Astrocyte (in vitro differentiated cells and primary cell): ENCODE measurements at regions not wholly inside any gene's neighbourhood (a gene's known extent, or its start where the extent isn't known, plus 50 kb on each side); places are given as distances from the start of the nearest gene placed in this dataset.
"Not testable (repeated sequence)": the region's sequence is repeated elsewhere in the genome, so short reads cannot be mapped to it uniquely, and the experiment has no call there.

Source experiments
- DNase-seq: peaks from one replicate; pipeline ENCODE4 v3.0.0-alpha.2; 2010; ENCODE audit warnings: low read depth
- FAIRE-seq: peaks from 2 replicates; lab custom pipeline; 2011; peaks lifted over from hg19 to GRCh38; lab: Jason Lieb, UNC
- H2AFZ ChIP-seq: 2 replicates; pipeline ENCODE4 v1.6.0; 2012; ENCODE audit warnings: low read depth, low read length, inconsistent platforms
- H3K27ac ChIP-seq: 2 replicates; pipeline ENCODE4 v1.5.1; 2011; ENCODE audit warnings: low read depth, low read length, inconsistent platforms
- H3K27me3 ChIP-seq: 2 replicates; pipeline ENCODE4 v1.6.0; 2011; ENCODE audit warnings: low read length, inconsistent platforms; ENCODE audit not compliant: insufficient read depth
- H3K36me3 ChIP-seq: 2 replicates; pipeline ENCODE4 v1.5.1; 2011; ENCODE audit warnings: low read length, inconsistent platforms; ENCODE audit not compliant: insufficient read depth
- H3K4me1 ChIP-seq: 2 replicates; pipeline ENCODE4 v1.5.1; 2011; ENCODE audit warnings: low read length, inconsistent platforms; ENCODE audit not compliant: insufficient read depth
- H3K4me2 ChIP-seq: 2 replicates; pipeline ENCODE4 v1.6.0; 2012; ENCODE audit warnings: low read length, inconsistent platforms
- H3K4me3 ChIP-seq: 2 replicates; pipeline ENCODE4 v1.5.1; 2011; ENCODE audit warnings: low read depth, mild to moderate bottlenecking, low read length, inconsistent platforms; ENCODE audit not compliant: insufficient read depth
- H3K79me2 ChIP-seq: 2 replicates; pipeline ENCODE4 v1.6.0; 2012; ENCODE audit warnings: mild to moderate bottlenecking, low read length, inconsistent platforms; ENCODE audit not compliant: insufficient read depth
- H3K9ac ChIP-seq: 2 replicates; pipeline ENCODE4 v1.6.0; 2012; ENCODE audit warnings: mild to moderate bottlenecking, low read length, inconsistent platforms
- H3K9me3 ChIP-seq: 2 replicates; pipeline ENCODE4 v1.5.1; 2012; ENCODE audit warnings: low read depth, mild to moderate bottlenecking, low read length, inconsistent platforms; ENCODE audit not compliant: insufficient read depth
- H4K20me1 ChIP-seq: 2 replicates; pipeline ENCODE4 v1.6.0; 2012; ENCODE audit warnings: low read length, inconsistent platforms; ENCODE audit not compliant: insufficient read depth
- H3K27ac Mint-ChIP-seq: one replicate; pipeline ENCODE4 v1.8.0; 2021; ENCODE audit warnings: mild to moderate bottlenecking, mixed read lengths; ENCODE audit not compliant: unreplicated experiment
- H3K27me3 Mint-ChIP-seq: one replicate; pipeline ENCODE4 v1.8.0; 2021; ENCODE audit warnings: low read depth, mixed read lengths; ENCODE audit not compliant: unreplicated experiment
- H3K36me3 Mint-ChIP-seq: one replicate; pipeline ENCODE4 v1.8.0; 2021; ENCODE audit warnings: low read depth, mixed read lengths; ENCODE audit not compliant: unreplicated experiment
- H3K4me1 Mint-ChIP-seq: one replicate; pipeline ENCODE4 v1.8.0; 2021; ENCODE audit warnings: low read depth, mixed read lengths; ENCODE audit not compliant: unreplicated experiment
- H3K4me3 Mint-ChIP-seq: one replicate; pipeline ENCODE4 v1.8.0; 2021; ENCODE audit warnings: mild to moderate bottlenecking, moderate library complexity, mixed read lengths; ENCODE audit not compliant: unreplicated experiment
- H3K9me3 Mint-ChIP-seq: one replicate; pipeline ENCODE4 v1.8.0; 2021; ENCODE audit warnings: mild to moderate bottlenecking, mixed read lengths; ENCODE audit not compliant: unreplicated experiment
- TF ChIP-seq, protein P1 (sequence below): IDR thresholded peaks from 2 replicates; pipeline ENCODE4 v1.5.1; 2011; ENCODE audit warnings: low read depth, mild to moderate bottlenecking, inconsistent platforms, low read length, moderate library complexity; ENCODE audit not compliant: insufficient read depth

- H3K4me3 Mint-ChIP-seq, H2AFZ ChIP-seq, H3K4me2 ChIP-seq, H3K9ac ChIP-seq, H3K4me1 ChIP-seq, H3K27me3 ChIP-seq, H4K20me1 ChIP-seq, H3K4me3 ChIP-seq, H3K9me3 Mint-ChIP-seq, H3K9me3 ChIP-seq, H3K79me2 ChIP-seq, H3K36me3 Mint-ChIP-seq, H3K27ac ChIP-seq, H3K4me1 Mint-ChIP-seq, H3K27ac Mint-ChIP-seq, DNase-seq, FAIRE-seq, H3K36me3 ChIP-seq, H3K27me3 Mint-ChIP-seq: not testable (repeated sequence)
- TF ChIP-seq, protein P1, sequence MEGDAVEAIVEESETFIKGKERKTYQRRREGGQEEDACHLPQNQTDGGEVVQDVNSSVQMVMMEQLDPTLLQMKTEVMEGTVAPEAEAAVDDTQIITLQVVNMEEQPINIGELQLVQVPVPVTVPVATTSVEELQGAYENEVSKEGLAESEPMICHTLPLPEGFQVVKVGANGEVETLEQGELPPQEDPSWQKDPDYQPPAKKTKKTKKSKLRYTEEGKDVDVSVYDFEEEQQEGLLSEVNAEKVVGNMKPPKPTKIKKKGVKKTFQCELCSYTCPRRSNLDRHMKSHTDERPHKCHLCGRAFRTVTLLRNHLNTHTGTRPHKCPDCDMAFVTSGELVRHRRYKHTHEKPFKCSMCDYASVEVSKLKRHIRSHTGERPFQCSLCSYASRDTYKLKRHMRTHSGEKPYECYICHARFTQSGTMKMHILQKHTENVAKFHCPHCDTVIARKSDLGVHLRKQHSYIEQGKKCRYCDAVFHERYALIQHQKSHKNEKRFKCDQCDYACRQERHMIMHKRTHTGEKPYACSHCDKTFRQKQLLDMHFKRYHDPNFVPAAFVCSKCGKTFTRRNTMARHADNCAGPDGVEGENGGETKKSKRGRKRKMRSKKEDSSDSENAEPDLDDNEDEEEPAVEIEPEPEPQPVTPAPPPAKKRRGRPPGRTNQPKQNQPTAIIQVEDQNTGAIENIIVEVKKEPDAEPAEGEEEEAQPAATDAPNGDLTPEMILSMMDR: peak; percentile 50
Measured at GRCh38 chr3:75422101-75422945, 241.8 kb upstream of the FRG2C start.

GRCh38 chr3:75425379-75425778 is 238.7 kb upstream of the FRG2C start:
- Histone ChIP-seq H3K4me1 (peaks cover 15% of the 10 kb centered on the region), H4K20me1 (peaks cover 10% of the 10 kb centered on the region)
- not testable (repeated sequence) for H3K9me3 Mint-ChIP-seq, DNase-seq, H3K4me1 Mint-ChIP-seq, FAIRE-seq, H3K79me2 ChIP-seq, H3K27ac ChIP-seq, H3K9ac ChIP-seq, H3K36me3 Mint-ChIP-seq, H2AFZ ChIP-seq, H3K27ac Mint-ChIP-seq, H3K4me3 Mint-ChIP-seq, H3K36me3 ChIP-seq, H3K27me3 ChIP-seq, H3K9me3 ChIP-seq, H3K27me3 Mint-ChIP-seq, H3K4me3 ChIP-seq, H3K4me2 ChIP-seq

- not testable (repeated sequence) for H3K9me3 ChIP-seq, H3K4me3 Mint-ChIP-seq, H3K9ac ChIP-seq, H3K79me2 ChIP-seq, H3K27me3 ChIP-seq, H3K9me3 Mint-ChIP-seq, DNase-seq, H3K36me3 Mint-ChIP-seq, H2AFZ ChIP-seq, H3K27ac ChIP-seq, H3K4me2 ChIP-seq, H3K27me3 Mint-ChIP-seq, H3K27ac Mint-ChIP-seq, H3K4me3 ChIP-seq, H3K36me3 ChIP-seq, FAIRE-seq
- H3K4me1 Mint-ChIP-seq: peaks cover 10% of the 10 kb centered on the region
- Histone ChIP-seq H3K4me1 (peaks cover 13% of the 10 kb centered on the region), H4K20me1 (peaks cover 10% of the 10 kb centered on the region)
Measured at GRCh38 chr3:75427486-75427885, 236.6 kb upstream of the FRG2C start.

GRCh38 chr3:75427906-75428305 is 236.2 kb upstream of the FRG2C start:
- not testable (repeated sequence) for H3K9ac ChIP-seq, H3K27me3 Mint-ChIP-seq, H3K27ac ChIP-seq, H3K79me2 ChIP-seq, H3K9me3 Mint-ChIP-seq, H3K27me3 ChIP-seq, H3K4me2 ChIP-seq, H3K4me3 Mint-ChIP-seq, FAIRE-seq, H3K36me3 Mint-ChIP-seq, H3K36me3 ChIP-seq, H2AFZ ChIP-seq, H3K27ac Mint-ChIP-seq, H3K4me3 ChIP-seq, H3K9me3 ChIP-seq
- peaks cover 14% of the 10 kb centered on the region for H3K4me1 Mint-ChIP-seq
- peaks cover 10% of the 10 kb centered on the region for H4K20me1 ChIP-seq
- H3K4me1 ChIP-seq: peaks cover 11% of the 10 kb centered on the region
- DNase-seq: peak; percentile 31
